GM12864 (cell line): ENCODE measurements at regions not wholly inside any gene's neighbourhood (a gene's known extent, or its start where the extent isn't known, plus 50 kb on each side); places are given as distances from the start of the nearest gene placed in this dataset.

Source experiments
- DNase-seq: peaks from one replicate; pipeline ENCODE4 v3.0.0-alpha.2; 2011; ENCODE audit warnings: low read depth
- H3K4me3 ChIP-seq: 2 replicates; pipeline ENCODE4 v1.5.1; 2011; ENCODE audit warnings: mild to moderate bottlenecking, low read depth, low read length, control low read depth
- CTCF ChIP-seq: IDR thresholded peaks from 2 replicates; pipeline ENCODE4 v1.5.1; 2011; ENCODE audit warnings: low read depth, mild to moderate bottlenecking, moderate library complexity, low read length, control low read depth, inconsistent platforms; ENCODE audit errors: missing control alignments

GRCh38 chr14:61972711-61973110, 210.5 kb downstream of the SNAPC1 start:
- H3K4me3 ChIP-seq: no peak overlapping the region
- TF ChIP-seq CTCF: no peak
- no peak for DNase-seq

GRCh38 chr14:61973981-61974380, 211.8 kb downstream of the SNAPC1 start:
- TF ChIP-seq CTCF: no peak

GRCh38 chr14:61977217-61977616, 215.0 kb downstream of the SNAPC1 start:
- no peak for TF ChIP-seq CTCF
- H3K4me3 ChIP-seq: no peak overlapping the region
- DNase-seq: no peak

More at GRCh38 chr14:61973981-61974380, 211.8 kb downstream of the SNAPC1 start:
- H3K4me3 ChIP-seq: no peak overlapping the region
- no peak for DNase-seq

- no peak overlapping the region for H3K4me3 ChIP-seq
- no peak for DNase-seq
- no peak for TF ChIP-seq CTCF
Measured at GRCh38 chr14:61988240-61988639, 226.0 kb downstream of the SNAPC1 start.

GRCh38 chr14:61992139-61992538, 229.9 kb downstream of the SNAPC1 start:
- H3K4me3 ChIP-seq: no peak overlapping the region
- DNase-seq: no peak
- TF ChIP-seq CTCF: no peak

GRCh38 chr14:61992926-61993325, 230.7 kb downstream of the SNAPC1 start:
- H3K4me3 ChIP-seq: no peak overlapping the region
- no peak for DNase-seq
- no peak for TF ChIP-seq CTCF

GRCh38 chr14:61994589-61994988, 232.4 kb downstream of the SNAPC1 start:
- TF ChIP-seq CTCF: no peak
- H3K4me3 ChIP-seq: no peak overlapping the region
- no peak for DNase-seq
